H9 (cell line): ENCODE measurements at regions not wholly inside any gene's neighbourhood (a gene's known extent, or its start where the extent isn't known, plus 50 kb on each side); places are given as distances from the start of the nearest gene placed in this dataset.

Experiments
- DNase-seq: peaks from one replicate; pipeline ENCODE4 v3.0.0-alpha.2; 2017
- H2AFZ ChIP-seq: one replicate; pipeline ENCODE4 v1.6.1; 2013; ENCODE audit warnings: mild to moderate bottlenecking, low read length, control low read depth, moderate library complexity
- H2AK5ac ChIP-seq: 2 replicates; pipeline ENCODE4 v1.6.1; 2013; ENCODE audit warnings: low read length, control low read depth, mixed read lengths; ENCODE audit not compliant: insufficient read length
- H2BK120ac ChIP-seq: one replicate; pipeline ENCODE4 v1.6.1; 2013; ENCODE audit warnings: low read depth, mild to moderate bottlenecking, low read length, control low read depth, inconsistent platforms; ENCODE audit not compliant: poor library complexity, severe bottlenecking
- H2BK12ac ChIP-seq: 2 replicates; pipeline ENCODE4 v1.6.1; 2013; ENCODE audit warnings: low read length, control low read depth, mixed read lengths, low read depth; ENCODE audit not compliant: insufficient read length
- H2BK15ac ChIP-seq: 2 replicates; pipeline ENCODE4 v1.6.1; 2013; ENCODE audit warnings: low read depth, low read length, control low read depth
- H2BK20ac ChIP-seq: one replicate; pipeline ENCODE4 v1.6.1; 2013; ENCODE audit warnings: low read depth, mild to moderate bottlenecking, low read length, control low read depth, inconsistent platforms; ENCODE audit not compliant: poor library complexity, severe bottlenecking
- H2BK5ac ChIP-seq: 2 replicates; pipeline ENCODE4 v1.6.1; 2013; ENCODE audit warnings: low read length, control low read depth, mixed read lengths; ENCODE audit not compliant: insufficient read length
- H3K14ac ChIP-seq: 2 replicates; pipeline ENCODE4 v1.6.1; 2013; ENCODE audit warnings: low read length, control low read depth; ENCODE audit not compliant: insufficient read depth
- H3K18ac ChIP-seq: 2 replicates; pipeline ENCODE4 v1.6.1; 2013; ENCODE audit warnings: low read depth, mild to moderate bottlenecking, mixed read lengths, low read length, control low read depth; ENCODE audit not compliant: insufficient read length
- H3K23ac ChIP-seq: 2 replicates; pipeline ENCODE4 v1.6.1; 2013; ENCODE audit warnings: low read length, control low read depth, mixed read lengths, low read depth; ENCODE audit not compliant: insufficient read length
- H3K23me2 ChIP-seq: 2 replicates; pipeline ENCODE4 v1.6.1; 2013; ENCODE audit warnings: low read depth, mild to moderate bottlenecking, mixed read lengths, low read length, control low read depth; ENCODE audit not compliant: insufficient read length, poor library complexity, severe bottlenecking
- H3K27ac ChIP-seq: 2 replicates; pipeline ENCODE4 v1.5.1; 2013; ENCODE audit warnings: low read length, control low read depth, mixed read lengths, low read depth; ENCODE audit not compliant: insufficient read length
- H3K27me3 ChIP-seq: 2 replicates; pipeline ENCODE4 v1.6.1; 2013; ENCODE audit warnings: low read length, control low read depth, inconsistent platforms; ENCODE audit not compliant: insufficient read depth
- H3K4ac ChIP-seq: 2 replicates; pipeline ENCODE4 v1.6.1; 2013; ENCODE audit warnings: low read depth, mild to moderate bottlenecking, control low read depth, inconsistent platforms, low read length, moderate library complexity
- H3K4me1 ChIP-seq: 2 replicates; pipeline ENCODE4 v1.6.1; 2013; ENCODE audit warnings: low read length, control low read depth, inconsistent platforms; ENCODE audit not compliant: insufficient read depth
- H3K4me2 ChIP-seq: 2 replicates; pipeline ENCODE4 v1.6.1; 2013; ENCODE audit warnings: low read length, control low read depth, mixed read lengths; ENCODE audit not compliant: insufficient read length, insufficient read depth
- H3K56ac ChIP-seq: 2 replicates; pipeline ENCODE4 v1.6.1; 2013; ENCODE audit warnings: low read depth, mild to moderate bottlenecking, mixed read lengths, low read length, control low read depth; ENCODE audit not compliant: insufficient read length
- H3K79me1 ChIP-seq: 2 replicates; pipeline ENCODE4 v1.6.1; 2013; ENCODE audit warnings: low read depth, mild to moderate bottlenecking, moderate library complexity, low read length, control low read depth, inconsistent platforms; ENCODE audit not compliant: insufficient read depth, poor library complexity, severe bottlenecking
- H3K79me2 ChIP-seq: 2 replicates; pipeline ENCODE4 v1.6.1; 2013; ENCODE audit warnings: low read length, control low read depth, inconsistent platforms; ENCODE audit not compliant: insufficient read depth
- H3K9ac ChIP-seq: 2 replicates; pipeline ENCODE4 v1.6.1; 2013; ENCODE audit warnings: low read length, control low read depth, mixed read lengths; ENCODE audit not compliant: insufficient read length; ENCODE audit errors: extremely low read depth
- H3K9me3 ChIP-seq: one replicate; pipeline ENCODE4 v1.6.1; 2013; ENCODE audit warnings: low read depth, low read length, inconsistent platforms; ENCODE audit not compliant: control insufficient read depth
- H3T11ph ChIP-seq: one replicate; pipeline ENCODE4 v1.6.1; 2013; ENCODE audit warnings: mild to moderate bottlenecking, low read length, control low read depth, inconsistent platforms
- H4K20me1 ChIP-seq: one replicate; pipeline ENCODE4 v1.6.1; 2013; ENCODE audit not compliant: control insufficient read depth, insufficient read length, insufficient read depth
- H4K5ac ChIP-seq: 2 replicates; pipeline ENCODE4 v1.6.1; 2013; ENCODE audit warnings: low read depth, mild to moderate bottlenecking, mixed read lengths, low read length, control low read depth; ENCODE audit not compliant: insufficient read length
- H4K8ac ChIP-seq: replicated peaks from 2 replicates; pipeline ENCODE4 v1.6.1; 2013; ENCODE audit warnings: low read length, control low read depth, mixed read lengths, low read depth; ENCODE audit not compliant: insufficient read length
- H4K91ac ChIP-seq: 2 replicates; pipeline ENCODE4 v1.6.1; 2013; ENCODE audit warnings: low read depth, mild to moderate bottlenecking, moderate library complexity, mixed read lengths, low read length, control low read depth; ENCODE audit not compliant: insufficient read length
- H3K27ac Mint-ChIP-seq, 3 experiments: 2 replicates in 2 of 3; 3 replicates in 1 of 3; pipeline ENCODE4 v1.8.0; 2020 to 2021; ENCODE audit warnings: mixed read lengths in 3 of 3, mild to moderate bottlenecking in 1 of 3, moderate library complexity in 1 of 3
- H3K27me3 Mint-ChIP-seq: 2 replicates; pipeline ENCODE4 v1.8.0; 2021; ENCODE audit warnings: low read depth, mild to moderate bottlenecking, moderate library complexity, mixed read lengths
- H3K36me3 Mint-ChIP-seq, 3 experiments: 2 replicates in 2 of 3; 3 replicates in 1 of 3; pipeline ENCODE4 v1.8.0; 2020 to 2021; ENCODE audit warnings: low read depth in 3 of 3, mixed read lengths in 3 of 3; ENCODE audit not compliant: insufficient read depth in 1 of 3
- H3K4me1 Mint-ChIP-seq, 2 experiments: 2 replicates each; pipeline ENCODE4 v1.8.0; 2020; ENCODE audit warnings: mixed read lengths in 2 of 2
- H3K4me3 Mint-ChIP-seq, 2 experiments: 2 replicates in 1 of 2; 3 replicates in 1 of 2; pipeline ENCODE4 v1.8.0; 2020 to 2021; ENCODE audit warnings: mild to moderate bottlenecking in 2 of 2, mixed read lengths in 2 of 2, moderate library complexity in 1 of 2
- H3K9me3 Mint-ChIP-seq, 2 experiments: 2 replicates in 1 of 2; 3 replicates in 1 of 2; pipeline ENCODE4 v1.8.0; 2020; ENCODE audit warnings: mild to moderate bottlenecking in 2 of 2, mixed read lengths in 2 of 2, moderate library complexity in 1 of 2
- CTCF ChIP-seq: fragments of 200-600 bp; sonication (generic); conservative IDR thresholded peaks from 3 replicates; pipeline ENCODE4 v1.8.0; 2021; ENCODE audit warnings: antibody characterized with exemption, mild to moderate bottlenecking
- WGBS: extraction: QIAGEN DNeasy Blood & Tissue Kit; methylation state at CpG from one replicate; pipeline ENCODE4 v1.1.7; 2013; ENCODE audit warnings: missing lambda C conversion rate, low lambda C conversion rate, mixed read lengths; ENCODE audit not compliant: insufficient read length; ENCODE audit errors: extremely low coverage; 5-methylcytosine and 5-hydroxymethylcytosine counted together

DNA sequence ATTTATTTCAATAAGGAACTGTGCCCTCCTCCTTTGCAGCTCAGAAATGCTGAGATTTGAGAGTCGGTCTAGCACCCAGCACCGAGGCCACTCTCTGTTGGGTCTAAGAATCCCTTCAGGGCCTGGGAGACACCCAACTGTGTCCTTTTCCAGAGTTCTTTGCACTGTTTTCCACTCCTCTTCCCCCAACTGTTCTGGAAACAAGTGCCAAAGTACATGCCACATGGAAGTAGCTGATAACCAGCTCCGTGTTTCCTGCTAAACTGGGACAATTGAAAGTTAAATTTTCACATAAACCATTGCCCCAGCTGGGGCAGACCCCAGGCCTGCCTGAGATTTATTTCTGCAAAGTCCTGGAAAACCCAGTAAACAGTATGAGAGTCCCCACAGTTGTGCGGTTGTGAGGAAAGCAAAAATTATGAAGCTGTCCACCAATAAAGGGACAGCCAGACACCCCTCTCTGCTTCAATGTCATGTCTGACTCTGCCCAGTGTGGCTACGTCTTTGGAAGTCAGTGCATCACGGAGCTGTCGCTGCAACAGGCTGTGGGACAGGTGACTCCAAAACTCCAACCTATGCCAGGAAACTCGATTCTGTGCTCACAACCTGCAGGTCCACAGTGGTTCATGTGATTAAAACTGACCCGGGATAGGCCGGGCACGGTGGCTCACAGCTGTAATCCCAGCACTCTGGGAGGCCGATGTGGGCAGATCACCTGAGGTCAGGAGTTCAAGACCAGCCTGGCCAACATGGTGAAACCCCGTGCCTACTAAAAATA, 178.0 kb upstream of the AFDN start:
- DNase-seq, result no peak
- Histone ChIP-seq H4K5ac (no peak overlapping the region), H3K23ac (no peak overlapping the region), H3K9me3 (no peaks in the 10 kb centered on the region), H3K18ac (no peak overlapping the region), H3K4me2 (no peak overlapping the region), H3T11ph (no peak overlapping the region), H2BK20ac (no peak overlapping the region), H3K14ac (no peak overlapping the region), H3K79me1 (no peaks in the 10 kb centered on the region), H2BK5ac (no peak overlapping the region), H4K8ac (no peak overlapping the region), H3K27ac (no peak overlapping the region), H2BK15ac (no peak overlapping the region), H2BK12ac (no peak overlapping the region), H3K27me3 (no peaks in the 10 kb centered on the region), H2AK5ac (no peak overlapping the region), H3K56ac (no peak overlapping the region), H3K9ac (no peak overlapping the region), H4K91ac (no peak overlapping the region), H3K4me1 (no peaks in the 10 kb centered on the region; the same call in 1 of the 2 replicates), H2AFZ (no peak overlapping the region), H3K4ac (no peak overlapping the region), H2BK120ac (no peak overlapping the region), H3K23me2 (no peaks in the 10 kb centered on the region), H4K20me1 (no peaks in the 10 kb centered on the region), H3K79me2 (no peaks in the 10 kb centered on the region)
- H3K4me3 Mint-ChIP-seq, result no peak overlapping the region
- no peaks in the 10 kb centered on the region; a peak in 1 of 7 replicates for H3K36me3 Mint-ChIP-seq
- no peak overlapping the region; a peak in 1 of 7 replicates for H3K27ac Mint-ChIP-seq
- peaks cover 3% of the 10 kb centered on the region for H3K27me3 Mint-ChIP-seq
- WGBS, result no CpG with 5 or more reads among the region's 13 CpGs
- peaks cover 18 to 21% of the 10 kb centered on the region in 2 experiments for H3K4me1 Mint-ChIP-seq
- no peak for TF ChIP-seq CTCF
- no peaks in the 10 kb centered on the region for H3K9me3 Mint-ChIP-seq
